ENCODE measurements at regions not wholly inside any gene's neighbourhood (a gene's known extent, or its start where the extent isn't known, plus 50 kb on each side); places are given as distances from the start of the nearest gene placed in this dataset.

DNA sequence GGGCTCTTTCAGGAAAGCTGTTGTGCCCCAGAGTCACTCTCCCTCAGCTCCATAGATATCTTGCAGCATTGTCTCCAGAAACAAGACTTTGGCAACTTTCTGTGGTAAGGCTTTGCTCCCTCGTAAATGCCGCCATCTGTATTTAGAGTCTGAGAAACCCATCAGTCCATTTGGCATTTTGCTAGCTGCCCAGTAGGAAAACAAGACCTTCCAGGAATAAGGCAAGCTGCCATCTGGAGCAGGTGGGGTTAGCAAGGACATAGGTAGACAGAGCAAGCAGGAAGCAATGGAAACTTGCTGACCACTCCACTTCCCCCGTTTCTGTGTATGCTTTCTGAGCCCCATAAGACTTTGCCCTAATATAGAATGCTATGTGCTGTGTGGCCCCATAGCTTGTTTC, 131.9 kb downstream of the SPATA19 start:
- H3K36me3 ChIP-seq (ENCODE audit: insufficient read depth, low read length), result no peaks in the 10 kb centered on the region
- H3K27ac ChIP-seq (ENCODE audit: low read depth, low read length, poor library complexity, severe bottlenecking), result no peak overlapping the region
- H3F3A ChIP-seq (ENCODE audit: insufficient read depth, low read length), result no peaks in the 10 kb centered on the region
- no peak overlapping the region for H3K9ac ChIP-seq (ENCODE audit: low read length)
- H3K9me3 ChIP-seq (ENCODE audit: low read length), result no peaks in the 10 kb centered on the region
- H3K4me3 ChIP-seq (ENCODE audit: low read depth, low read length, poor library complexity, severe bottlenecking), result no peak overlapping the region
- no peaks in the 10 kb centered on the region for H3K9me2 ChIP-seq (ENCODE audit: low read depth, low read length)
- H2AFZ ChIP-seq (ENCODE audit: low read length), result no peak overlapping the region
- H3K79me2 ChIP-seq (ENCODE audit: insufficient read depth, low read length), result no peaks in the 10 kb centered on the region
- H3K4me1 ChIP-seq (ENCODE audit: insufficient read depth, low read length, severe bottlenecking), result no peaks in the 10 kb centered on the region
- no peak overlapping the region for H3K4me2 ChIP-seq (ENCODE audit: low read length)
- H4K20me1 ChIP-seq (ENCODE audit: insufficient read depth, low read length), result no peaks in the 10 kb centered on the region
- TF ChIP-seq EZH2 (IDR thresholded peaks at IDR 0.05; ENCODE audit: borderline replicate concordance, low read length), result no peak
- TF ChIP-seq, protein P1, sequence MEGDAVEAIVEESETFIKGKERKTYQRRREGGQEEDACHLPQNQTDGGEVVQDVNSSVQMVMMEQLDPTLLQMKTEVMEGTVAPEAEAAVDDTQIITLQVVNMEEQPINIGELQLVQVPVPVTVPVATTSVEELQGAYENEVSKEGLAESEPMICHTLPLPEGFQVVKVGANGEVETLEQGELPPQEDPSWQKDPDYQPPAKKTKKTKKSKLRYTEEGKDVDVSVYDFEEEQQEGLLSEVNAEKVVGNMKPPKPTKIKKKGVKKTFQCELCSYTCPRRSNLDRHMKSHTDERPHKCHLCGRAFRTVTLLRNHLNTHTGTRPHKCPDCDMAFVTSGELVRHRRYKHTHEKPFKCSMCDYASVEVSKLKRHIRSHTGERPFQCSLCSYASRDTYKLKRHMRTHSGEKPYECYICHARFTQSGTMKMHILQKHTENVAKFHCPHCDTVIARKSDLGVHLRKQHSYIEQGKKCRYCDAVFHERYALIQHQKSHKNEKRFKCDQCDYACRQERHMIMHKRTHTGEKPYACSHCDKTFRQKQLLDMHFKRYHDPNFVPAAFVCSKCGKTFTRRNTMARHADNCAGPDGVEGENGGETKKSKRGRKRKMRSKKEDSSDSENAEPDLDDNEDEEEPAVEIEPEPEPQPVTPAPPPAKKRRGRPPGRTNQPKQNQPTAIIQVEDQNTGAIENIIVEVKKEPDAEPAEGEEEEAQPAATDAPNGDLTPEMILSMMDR (IDR thresholded peaks at IDR 0.05; ENCODE audit: low read length), result no peak
- H3K27me3 ChIP-seq (ENCODE audit: insufficient read depth, low read length), result 0 out of 2 replicates have a peak, but pooled peaks cover 4% of the 10 kb centered on the region

DNA sequence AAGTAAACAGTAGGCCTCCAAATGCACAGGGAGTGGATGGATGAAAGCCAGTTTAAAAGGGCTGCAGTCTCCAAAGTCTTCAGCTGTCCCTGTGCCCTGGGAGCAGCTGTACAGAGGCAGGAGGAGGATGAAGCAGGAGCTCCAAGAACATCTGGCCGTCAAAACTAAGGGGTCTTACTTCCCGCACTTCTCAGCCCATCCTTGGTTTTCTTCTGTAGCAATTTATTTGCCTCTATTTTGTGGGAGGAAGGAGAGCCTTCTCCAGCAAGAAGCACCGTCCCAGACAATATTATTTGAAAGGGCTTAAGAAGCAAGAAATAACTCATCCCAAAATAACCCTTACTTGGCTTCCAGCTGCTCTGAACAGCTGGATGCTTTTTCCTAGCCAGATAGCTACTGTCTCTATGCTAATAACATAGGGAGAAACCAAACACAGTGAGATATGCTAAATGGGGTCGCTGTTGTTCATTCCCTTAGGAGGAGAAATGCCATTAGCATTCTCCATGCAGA, 133.2 kb downstream of the SPATA19 start:
- Histone ChIP-seq H3K4me2 (ENCODE audit: low read length) (no peak overlapping the region), H3K36me3 (ENCODE audit: insufficient read depth, low read length) (no peaks in the 10 kb centered on the region), H3F3A (ENCODE audit: insufficient read depth, low read length) (no peaks in the 10 kb centered on the region), H3K79me2 (ENCODE audit: insufficient read depth, low read length) (no peaks in the 10 kb centered on the region), H3K27me3 (ENCODE audit: insufficient read depth, low read length) (0 out of 2 replicates have a peak, but pooled peaks cover 4% of the 10 kb centered on the region), H4K20me1 (ENCODE audit: insufficient read depth, low read length) (no peaks in the 10 kb centered on the region), H3K9me2 (ENCODE audit: low read depth, low read length) (no peaks in the 10 kb centered on the region), H3K4me1 (ENCODE audit: insufficient read depth, low read length, severe bottlenecking) (no peaks in the 10 kb centered on the region), H3K9me3 (ENCODE audit: low read length) (no peaks in the 10 kb centered on the region), H3K4me3 (ENCODE audit: low read depth, low read length, poor library complexity, severe bottlenecking) (no peak overlapping the region), H3K27ac (ENCODE audit: low read depth, low read length, poor library complexity, severe bottlenecking) (no peak overlapping the region), H3K9ac (ENCODE audit: low read length) (no peak overlapping the region), H2AFZ (ENCODE audit: low read length) (no peak overlapping the region)
- TF ChIP-seq EZH2 (IDR thresholded peaks at IDR 0.05; ENCODE audit: borderline replicate concordance, low read length), result no peak

DNA sequence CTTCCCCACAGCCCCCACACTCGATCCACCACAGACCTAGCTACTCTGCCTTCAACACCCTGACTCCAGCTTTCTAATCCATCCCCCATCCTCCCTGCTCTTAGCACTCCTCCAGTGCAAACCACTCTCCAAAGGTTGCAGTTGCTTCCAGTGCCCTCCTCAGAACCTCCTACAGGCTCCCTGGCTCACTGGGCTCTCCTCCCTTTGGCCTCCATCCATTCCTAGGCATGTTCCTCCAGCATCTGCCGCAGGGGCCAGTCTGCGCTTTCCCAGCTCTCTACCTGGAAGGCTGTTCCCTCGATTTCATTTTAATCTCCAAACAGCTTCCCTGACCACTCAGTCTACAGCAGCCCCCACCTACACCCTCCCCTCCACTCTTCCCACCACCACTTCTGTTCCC, 133.8 kb downstream of the SPATA19 start:
- Histone ChIP-seq H4K20me1 (ENCODE audit: insufficient read depth, low read length) (no peaks in the 10 kb centered on the region), H3K79me2 (ENCODE audit: insufficient read depth, low read length) (no peaks in the 10 kb centered on the region), H3K4me3 (ENCODE audit: low read depth, low read length, poor library complexity, severe bottlenecking) (no peak overlapping the region), H3K9me3 (ENCODE audit: low read length) (no peaks in the 10 kb centered on the region), H3K9me2 (ENCODE audit: low read depth, low read length) (no peaks in the 10 kb centered on the region), H3K4me1 (ENCODE audit: insufficient read depth, low read length, severe bottlenecking) (no peaks in the 10 kb centered on the region), H3K4me2 (ENCODE audit: low read length) (no peak overlapping the region), H3K9ac (ENCODE audit: low read length) (no peak overlapping the region), H3K27me3 (ENCODE audit: insufficient read depth, low read length) (0 out of 2 replicates have a peak, but pooled peaks cover 4% of the 10 kb centered on the region), H3K27ac (ENCODE audit: low read depth, low read length, poor library complexity, severe bottlenecking) (no peak overlapping the region), H3F3A (ENCODE audit: insufficient read depth, low read length) (no peaks in the 10 kb centered on the region), H3K36me3 (ENCODE audit: insufficient read depth, low read length) (no peaks in the 10 kb centered on the region), H2AFZ (ENCODE audit: low read length) (no peak overlapping the region)
- TF ChIP-seq EZH2 (IDR thresholded peaks at IDR 0.05; ENCODE audit: borderline replicate concordance, low read length), result no peak
- TF ChIP-seq, protein P1 (IDR thresholded peaks at IDR 0.05; ENCODE audit: low read length), result no peak

DNA sequence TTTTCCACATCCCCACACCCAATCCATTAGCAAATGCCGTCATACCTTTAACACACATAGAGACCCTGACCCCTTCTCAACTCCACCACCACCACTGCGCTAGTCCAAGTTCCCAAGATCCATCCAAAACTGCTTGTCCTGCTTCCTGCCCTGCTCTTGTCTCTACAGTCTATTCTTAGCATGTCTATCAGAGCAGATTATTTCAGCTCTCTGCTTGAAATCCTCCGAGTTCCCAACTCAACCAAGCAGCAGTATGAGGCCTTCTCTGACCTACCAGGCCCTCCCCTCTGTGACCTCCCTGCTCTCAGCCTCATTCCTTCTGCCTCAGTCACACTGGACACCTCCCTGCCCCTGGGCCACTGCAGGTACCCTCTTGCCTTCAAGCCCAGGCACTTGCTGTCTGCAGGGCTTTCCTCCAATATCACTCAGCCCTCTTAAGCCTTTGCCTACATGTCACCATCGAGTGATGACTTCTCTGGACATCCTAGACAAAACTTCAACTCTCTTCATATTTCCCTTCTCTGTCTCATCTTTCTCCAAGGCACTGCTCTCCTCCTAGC, 134.6 kb downstream of the SPATA19 start:
- Histone ChIP-seq H3F3A (ENCODE audit: insufficient read depth, low read length) (no peaks in the 10 kb centered on the region), H3K4me3 (ENCODE audit: low read depth, low read length, poor library complexity, severe bottlenecking) (no peak overlapping the region), H3K27ac (ENCODE audit: low read depth, low read length, poor library complexity, severe bottlenecking) (no peak overlapping the region), H3K4me1 (ENCODE audit: insufficient read depth, low read length, severe bottlenecking) (no peaks in the 10 kb centered on the region), H4K20me1 (ENCODE audit: insufficient read depth, low read length) (no peaks in the 10 kb centered on the region), H3K9me3 (ENCODE audit: low read length) (no peaks in the 10 kb centered on the region), H3K36me3 (ENCODE audit: insufficient read depth, low read length) (no peaks in the 10 kb centered on the region), H3K27me3 (ENCODE audit: insufficient read depth, low read length) (0 out of 2 replicates have a peak, but pooled peaks cover 4% of the 10 kb centered on the region), H3K4me2 (ENCODE audit: low read length) (no peak overlapping the region), H3K9me2 (ENCODE audit: low read depth, low read length) (no peaks in the 10 kb centered on the region), H3K9ac (ENCODE audit: low read length) (no peak overlapping the region), H2AFZ (ENCODE audit: low read length) (no peak overlapping the region), H3K79me2 (ENCODE audit: insufficient read depth, low read length) (no peaks in the 10 kb centered on the region)
- no peak for TF ChIP-seq EZH2 (IDR thresholded peaks at IDR 0.05; ENCODE audit: borderline replicate concordance, low read length)
- TF ChIP-seq, protein P1 (IDR thresholded peaks at IDR 0.05; ENCODE audit: low read length), result no peak
